ENCODE measurements at regions not wholly inside any gene's neighbourhood (a gene's known extent, or its start where the extent isn't known, plus 50 kb on each side); places are given as distances from the start of the nearest gene placed in this dataset.
A peak's percentile ranks its signal among the peaks of the same experiment; 100 is the strongest.

DNA sequence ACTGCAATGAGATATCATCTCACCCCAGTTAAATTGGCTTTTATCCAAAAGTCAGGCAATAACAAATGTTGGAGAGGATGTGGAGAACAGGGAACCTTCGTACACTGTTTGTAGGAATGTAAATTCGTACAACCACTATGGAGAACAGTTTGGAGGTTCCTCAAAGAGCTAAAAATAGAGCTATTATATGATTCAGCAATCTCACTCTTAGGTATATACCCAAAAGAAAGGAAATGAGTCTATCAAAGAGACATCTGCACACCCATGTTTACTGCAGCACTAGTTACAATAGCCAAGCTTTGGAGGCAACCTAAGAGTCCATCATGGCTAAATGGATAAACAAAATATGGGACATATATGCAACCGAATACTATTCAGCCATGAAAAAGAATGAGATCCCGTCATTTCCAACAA is 68.0 kb upstream of the HES1 start:
- no peak for DNase-seq (ENCODE audit: low spot score)

DNA sequence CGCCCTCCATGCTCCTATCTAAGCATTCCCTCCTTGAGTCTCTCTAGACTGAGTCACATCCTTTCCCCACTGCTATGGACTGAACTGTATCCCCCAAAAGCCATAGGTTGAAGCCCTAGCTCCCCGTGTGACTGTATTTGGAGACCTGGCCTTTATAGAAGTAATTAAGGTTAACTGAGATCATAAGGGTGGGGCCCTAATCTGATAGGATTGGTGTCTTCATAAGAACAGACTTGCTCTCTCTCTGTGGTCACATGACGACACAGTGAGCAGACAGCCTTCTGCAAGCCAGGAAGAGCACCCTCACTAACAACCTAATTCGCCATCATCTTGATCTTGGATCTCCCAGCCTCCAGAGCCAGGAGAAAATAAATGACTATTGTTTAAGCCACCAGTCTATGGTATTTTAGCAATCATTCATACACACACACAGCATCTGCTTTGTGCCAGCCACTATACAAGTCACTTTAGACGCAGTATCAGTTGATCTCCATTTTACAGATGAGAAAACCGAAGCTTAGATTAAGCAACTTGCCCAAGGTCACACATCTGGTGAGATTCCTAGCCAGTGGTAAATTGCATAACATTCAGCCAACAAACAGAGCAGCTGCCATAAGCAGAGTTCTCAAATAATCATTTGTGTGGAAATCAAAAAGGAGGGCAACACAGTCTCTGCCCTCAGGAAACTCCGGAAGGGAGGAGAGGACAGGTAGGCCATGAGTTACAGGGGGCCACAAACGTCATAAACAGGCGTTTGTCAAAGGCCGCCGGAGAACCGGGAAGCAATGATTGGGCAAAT is 66.3 kb upstream of the HES1 start:
- peak; percentile 9 for DNase-seq (ENCODE audit: low spot score)

DNA sequence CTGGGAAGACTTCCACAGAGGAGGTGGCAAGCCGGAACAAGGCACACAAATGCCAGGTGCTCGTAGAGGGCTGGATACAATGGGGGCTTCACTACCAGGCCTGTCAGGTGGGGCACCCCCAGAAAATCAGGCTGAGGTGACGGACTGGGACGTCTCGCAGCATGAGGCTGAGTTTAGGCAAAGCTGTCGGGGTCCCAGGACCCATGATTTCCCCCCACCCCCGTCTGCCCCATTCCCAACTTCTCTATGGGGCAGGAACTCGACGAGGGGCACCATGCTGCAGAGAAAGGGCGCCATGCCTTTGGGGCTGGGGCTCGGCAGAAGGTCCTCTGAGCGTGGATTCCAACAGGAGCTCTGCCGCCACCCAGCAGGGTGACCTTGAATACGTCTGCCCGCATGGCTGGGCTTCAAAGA is 65.7 kb upstream of the HES1 start:
- no peak for DNase-seq (ENCODE audit: low spot score)

DNA sequence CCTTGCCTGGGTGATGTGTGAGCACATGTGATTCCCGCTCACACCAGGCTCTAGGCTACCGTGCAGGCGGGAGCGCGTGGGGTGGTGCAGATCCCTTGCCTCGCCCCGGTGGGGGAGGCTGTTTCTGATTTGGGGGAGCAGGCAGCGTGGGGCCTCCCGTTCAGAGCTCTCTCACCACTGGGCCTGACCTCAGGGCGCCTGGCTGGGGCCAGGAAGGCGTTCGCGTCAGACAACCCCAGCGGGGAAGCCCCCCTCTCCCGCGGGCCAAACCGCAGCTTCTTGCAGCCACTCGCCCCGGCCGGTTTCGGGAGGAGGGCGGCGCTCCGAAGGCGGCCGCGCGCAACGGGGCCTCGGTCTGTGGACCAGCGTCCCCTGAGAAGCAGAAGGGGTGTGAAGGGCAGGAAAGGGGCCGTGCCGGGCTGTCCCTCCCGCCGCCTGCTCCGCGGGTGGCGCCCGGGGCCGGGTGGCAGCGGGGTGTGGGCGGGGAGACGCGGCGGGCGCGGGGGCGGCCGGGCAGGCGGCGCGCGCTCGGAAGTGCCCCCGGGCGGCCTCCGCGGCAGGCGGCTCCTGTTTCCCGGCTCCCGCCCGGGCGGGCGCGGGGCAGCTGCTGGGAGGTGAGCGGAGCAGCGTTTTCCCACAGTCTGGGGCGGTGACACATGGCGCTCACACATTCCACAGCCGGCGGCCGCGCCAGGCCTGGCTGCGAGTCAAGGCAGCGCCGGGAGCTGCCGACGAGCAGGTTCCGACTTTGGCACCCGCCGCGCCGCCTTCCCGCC is 65.1 kb upstream of the HES1 start:
- DNase-seq (ENCODE audit: low spot score), result peak; percentile 81

DNA sequence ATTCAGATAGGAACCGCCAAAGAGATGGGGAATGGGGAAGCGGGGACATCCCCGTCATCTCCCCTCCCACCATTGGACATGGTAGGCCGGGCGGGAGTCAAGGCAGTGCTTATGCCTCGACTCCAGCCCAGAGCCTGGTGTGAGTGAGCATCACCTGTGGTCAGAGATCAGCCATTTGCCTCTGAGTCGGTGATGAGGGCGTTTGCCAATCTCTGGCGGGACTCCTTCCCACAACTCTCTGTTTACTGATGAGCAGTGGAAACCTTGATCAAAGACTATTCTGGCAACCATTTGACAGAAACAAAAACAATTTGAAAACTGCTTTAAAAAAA is 63.9 kb upstream of the HES1 start:
- DNase-seq (ENCODE audit: low spot score), result no peak

DNA sequence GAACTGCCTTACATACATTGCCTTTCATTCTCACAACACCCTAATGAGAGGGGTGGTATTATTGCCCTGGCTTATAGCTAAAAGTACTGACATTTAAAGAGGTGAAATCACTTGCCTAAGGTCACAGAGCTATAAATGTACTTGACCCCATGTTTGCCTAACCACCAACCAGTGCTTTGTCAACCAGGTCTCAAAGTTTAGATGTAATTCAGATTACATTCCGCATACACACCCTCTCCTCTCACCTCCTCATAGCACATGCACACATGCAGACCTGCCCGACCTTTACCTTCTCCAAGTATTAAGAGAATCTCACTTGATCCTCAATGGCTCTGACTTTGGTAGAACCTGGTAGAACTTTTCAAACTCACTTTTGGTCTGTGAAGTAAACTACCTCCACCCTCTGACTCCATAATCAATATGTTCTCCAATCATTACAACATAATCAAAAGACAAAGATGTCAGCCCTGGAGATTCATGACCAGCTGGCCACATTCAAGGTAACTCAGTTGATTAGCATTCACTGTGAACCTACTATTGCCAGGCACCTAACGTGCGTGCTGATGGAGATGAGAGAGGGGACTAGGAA is 63.2 kb upstream of the HES1 start:
- no peak for DNase-seq (ENCODE audit: low spot score)

DNA sequence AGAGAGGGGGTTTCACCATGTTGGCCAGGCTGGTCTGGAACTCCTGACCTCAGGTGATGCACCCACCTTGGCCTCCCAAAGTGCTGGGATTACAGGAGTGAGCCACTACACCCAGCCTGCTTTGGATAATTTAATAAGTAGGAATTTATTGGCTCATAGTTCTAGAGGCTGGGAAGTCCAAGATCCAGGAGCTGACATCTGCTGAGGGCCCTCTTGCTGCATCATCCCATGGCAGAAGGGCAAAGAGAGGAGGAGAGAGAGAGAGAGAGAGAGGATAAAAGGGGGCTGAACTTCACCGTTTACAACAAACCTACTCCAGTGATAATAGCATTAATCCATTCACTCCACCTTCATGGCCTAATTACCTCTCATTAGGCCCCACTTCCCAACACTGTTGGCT is 62.0 kb upstream of the HES1 start:
- DNase-seq (ENCODE audit: low spot score), result no peak

DNA sequence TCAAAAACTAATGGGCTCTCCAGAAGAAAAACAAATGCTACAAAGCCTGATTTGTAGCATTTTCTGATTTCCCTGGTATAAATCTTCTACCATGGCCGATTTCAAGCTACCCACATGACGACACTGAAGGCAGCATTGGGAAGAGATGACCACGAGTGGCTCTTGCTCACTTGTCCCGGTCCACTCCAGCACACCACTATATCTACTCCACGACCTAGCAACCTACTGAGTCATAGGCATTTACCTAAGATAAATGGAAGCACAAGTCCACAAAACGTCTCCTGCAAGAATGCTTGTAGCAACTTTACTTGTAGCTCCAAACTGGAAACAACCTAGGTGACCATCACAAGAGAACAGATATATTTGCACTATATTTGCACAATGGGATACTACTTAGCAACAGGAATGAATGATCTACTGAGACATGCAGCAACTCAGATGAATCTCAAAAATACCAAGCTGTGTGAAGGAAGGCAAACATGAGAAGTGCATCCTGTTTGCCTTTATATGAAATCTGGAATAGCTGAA is 60.8 kb upstream of the HES1 start:
- DNase-seq (ENCODE audit: low spot score), result no peak

DNA sequence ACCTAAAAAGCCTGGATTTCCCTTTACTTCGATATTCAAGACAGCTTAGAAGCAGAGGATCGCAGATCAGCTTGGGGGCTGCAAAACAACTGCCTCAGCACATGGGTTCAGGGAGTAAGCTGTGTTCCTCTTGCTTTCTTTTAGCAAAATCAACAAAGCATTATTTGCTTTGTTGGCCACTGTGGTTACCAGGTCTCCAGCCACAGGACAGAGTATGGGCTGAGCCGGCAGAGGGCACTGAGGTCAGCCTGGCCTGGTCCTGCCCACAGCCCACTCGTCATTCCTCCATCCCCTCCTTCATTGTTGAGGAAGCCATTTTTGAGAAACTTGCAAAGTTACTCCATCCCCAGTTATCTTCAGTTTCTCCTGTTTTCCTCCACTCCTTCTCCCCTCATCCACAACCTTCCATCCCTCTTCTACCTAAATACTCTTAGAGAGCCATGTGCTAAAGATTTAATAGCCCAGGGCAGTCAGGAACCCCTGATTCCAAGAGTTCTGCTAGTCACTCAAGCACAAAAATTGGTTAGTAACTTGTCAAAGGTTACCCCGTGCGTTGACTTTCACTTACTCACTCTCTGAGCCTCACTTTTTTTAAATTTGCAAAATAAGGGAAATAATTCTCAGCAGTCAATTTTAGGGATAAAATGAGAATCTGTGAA is 60.0 kb upstream of the HES1 start:
- no peak for DNase-seq (ENCODE audit: low spot score)

DNA sequence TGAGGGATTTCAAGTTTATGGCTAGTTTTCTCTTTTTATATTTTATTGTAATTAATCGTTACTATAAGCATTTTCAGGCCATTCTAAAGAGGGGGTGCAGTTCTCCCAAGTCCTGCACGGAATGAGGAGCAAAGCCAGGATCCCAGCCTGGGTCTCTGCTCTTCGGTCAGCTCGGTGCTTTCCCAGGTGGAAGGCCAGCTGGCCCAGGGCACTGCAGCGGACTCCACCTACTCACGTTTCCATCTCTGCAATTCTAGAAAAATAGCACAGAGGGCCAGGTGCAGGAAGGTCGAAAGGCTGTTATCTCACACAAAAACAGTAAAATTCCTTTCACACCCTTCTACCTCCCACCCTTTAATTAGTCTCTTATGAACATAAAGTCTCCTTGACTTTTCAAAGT is 59.5 kb upstream of the HES1 start:
- no peak for DNase-seq (ENCODE audit: low spot score)

DNA sequence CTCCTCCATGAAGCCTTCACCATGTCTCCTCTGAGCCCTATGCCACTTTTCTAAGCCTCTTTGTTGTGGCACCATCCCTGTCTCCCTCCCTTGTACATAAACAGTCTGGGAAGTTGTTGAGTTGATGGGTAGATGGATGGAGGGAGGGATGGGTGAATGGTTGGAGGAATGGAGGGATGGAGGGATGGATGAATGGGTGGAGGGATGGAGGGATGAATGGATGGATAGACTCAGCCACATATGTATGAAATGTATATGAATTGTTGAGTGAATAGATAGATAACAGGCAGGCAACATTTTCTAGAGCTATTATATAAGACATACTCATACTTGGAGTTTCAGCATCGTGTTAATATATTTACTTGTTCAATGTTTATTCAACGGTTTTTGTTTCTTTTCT is 58.3 kb upstream of the HES1 start:
- no peak for DNase-seq (ENCODE audit: low spot score)

DNA sequence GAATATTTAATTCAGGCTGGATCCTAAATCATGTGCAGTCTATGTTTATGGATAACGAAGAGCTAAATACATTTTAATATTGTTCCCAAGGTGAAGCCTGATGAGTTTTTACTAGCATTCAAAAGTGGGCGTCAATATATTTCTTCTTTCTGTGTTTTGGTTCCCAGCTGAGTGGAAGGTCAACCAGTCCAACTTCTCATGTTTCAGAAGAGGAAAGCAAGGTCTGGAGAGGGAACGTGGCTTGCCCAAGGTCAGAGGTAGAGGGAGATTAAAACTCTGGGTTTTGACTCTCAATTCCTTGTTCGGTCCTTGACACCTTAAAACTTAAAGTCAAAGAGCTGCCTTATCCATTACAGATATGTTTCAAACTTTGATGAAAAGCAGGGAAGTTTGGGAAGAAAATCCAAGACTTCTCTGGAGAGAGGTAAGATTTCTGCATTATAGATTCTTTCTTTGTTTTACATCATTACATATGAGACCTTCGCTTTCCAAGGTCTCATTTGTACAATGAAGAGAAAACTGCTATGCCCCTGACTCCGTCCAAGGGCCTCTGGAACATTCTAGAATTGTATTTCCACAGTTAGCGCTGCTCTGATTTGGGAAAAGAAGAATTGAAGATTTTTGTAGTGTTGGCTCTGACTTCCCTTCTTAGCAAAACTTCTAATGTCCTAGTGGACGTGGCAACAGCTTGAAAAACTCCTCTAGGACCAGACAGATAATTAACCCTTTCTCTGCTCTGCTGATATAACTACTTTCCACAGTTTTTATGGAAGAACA is 57.7 kb upstream of the HES1 start:
- DNase-seq (ENCODE audit: low spot score), result no peak

DNA sequence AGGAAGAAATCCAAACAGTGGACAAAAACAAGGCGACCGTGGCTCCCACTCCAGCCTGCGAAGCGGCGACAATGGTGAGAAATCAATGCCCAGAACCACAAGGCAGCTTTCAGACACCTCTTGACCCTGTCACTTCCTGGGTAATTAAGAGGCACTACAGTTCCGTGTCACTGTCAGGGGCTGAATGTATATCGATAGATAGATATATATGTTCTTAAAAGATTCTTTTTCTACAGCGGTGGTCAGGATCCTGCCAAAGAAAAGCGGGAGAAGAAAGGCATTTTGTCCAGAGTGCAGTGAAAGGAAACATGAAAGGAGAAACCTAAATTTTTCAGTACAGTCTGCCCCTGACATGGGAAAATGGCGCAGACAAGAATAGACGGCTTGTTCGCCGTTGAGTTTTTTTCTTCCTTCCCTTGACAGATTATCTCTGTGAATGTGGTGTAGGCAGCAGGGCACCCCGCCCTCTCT is 56.2 kb upstream of the HES1 start:
- no peak for DNase-seq (ENCODE audit: low spot score)

DNA sequence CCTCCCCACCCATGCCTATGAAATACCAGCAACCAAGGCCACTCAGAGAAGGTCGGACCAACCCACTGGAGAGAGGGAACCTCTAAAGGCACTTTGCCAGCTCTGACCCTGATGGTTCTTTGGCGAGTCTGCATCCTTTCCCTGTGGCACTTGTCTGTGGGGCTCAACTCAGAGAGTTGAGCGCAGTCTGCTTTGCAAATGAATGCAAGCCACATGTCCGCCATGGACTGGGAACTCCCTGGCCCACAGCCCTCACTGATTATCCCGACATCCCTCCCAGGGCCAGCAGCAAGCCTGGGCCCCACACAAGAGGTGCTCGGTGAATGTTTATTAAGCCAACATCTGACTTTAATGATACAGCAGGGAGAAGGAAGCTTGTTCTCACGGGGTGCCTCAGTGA is 55.5 kb upstream of the HES1 start:
- DNase-seq (ENCODE audit: low spot score), result no peak

DNA sequence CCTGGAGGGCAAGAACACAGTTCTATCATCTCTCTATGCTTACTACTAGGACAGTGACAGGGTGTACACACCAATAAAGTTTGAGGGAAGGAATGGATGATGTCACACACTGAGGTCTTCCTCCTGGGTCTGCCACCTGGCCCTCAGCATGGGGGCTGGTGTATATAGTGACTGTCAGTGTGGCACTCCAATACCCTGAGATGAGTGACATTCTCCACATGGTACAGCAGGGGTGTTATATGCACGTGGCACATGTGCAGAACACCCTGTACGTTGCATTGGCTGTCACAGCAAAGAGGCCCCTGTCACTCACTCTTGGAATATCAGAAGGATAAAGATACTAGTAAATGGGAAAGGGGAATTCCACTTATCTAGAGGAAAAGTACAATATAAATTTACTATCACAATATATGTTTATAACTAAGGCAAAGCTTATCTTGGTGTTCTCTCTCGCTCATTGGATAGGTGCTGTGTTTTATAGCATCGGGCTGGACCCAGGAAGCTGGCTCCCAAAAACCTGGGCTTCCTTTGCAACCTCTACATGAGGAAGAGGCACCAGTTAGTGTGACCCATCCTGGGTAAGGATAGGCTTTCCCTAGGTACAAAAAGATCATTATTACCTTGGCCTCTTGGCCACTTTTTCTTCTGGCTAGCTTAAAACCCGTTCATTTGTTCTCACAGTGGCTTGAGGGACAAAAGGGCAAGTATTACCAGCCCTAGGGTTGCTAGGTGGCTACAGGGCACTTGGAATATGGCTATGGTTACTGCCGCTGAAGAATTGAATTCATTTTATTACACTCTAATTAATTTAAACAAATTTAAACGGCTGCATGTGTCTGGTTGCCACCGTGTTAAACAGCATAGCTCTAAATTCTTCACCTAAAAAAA is 54.8 kb upstream of the HES1 start:
- DNase-seq (ENCODE audit: low spot score), result peak; percentile 26

DNA sequence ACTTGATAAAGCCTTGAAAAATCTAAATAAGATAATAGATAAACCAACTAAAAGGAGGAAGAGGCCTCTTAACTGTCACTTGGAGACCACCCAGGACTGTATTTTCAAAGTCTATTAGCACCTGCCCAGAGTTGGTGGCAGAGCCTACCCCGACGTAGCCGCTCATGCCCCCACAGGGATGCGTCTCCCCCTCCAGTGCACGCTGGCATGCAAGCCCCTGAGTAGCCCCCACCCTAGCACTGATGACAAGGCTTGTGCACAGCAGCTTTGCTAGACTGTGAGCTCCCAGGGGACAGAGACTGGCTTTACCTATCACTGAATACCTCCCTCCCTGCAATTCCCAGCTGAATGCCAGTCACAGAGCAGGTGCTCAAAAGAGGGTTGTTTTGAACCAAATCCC is 54.1 kb upstream of the HES1 start:
- no peak for DNase-seq (ENCODE audit: low spot score)

DNA sequence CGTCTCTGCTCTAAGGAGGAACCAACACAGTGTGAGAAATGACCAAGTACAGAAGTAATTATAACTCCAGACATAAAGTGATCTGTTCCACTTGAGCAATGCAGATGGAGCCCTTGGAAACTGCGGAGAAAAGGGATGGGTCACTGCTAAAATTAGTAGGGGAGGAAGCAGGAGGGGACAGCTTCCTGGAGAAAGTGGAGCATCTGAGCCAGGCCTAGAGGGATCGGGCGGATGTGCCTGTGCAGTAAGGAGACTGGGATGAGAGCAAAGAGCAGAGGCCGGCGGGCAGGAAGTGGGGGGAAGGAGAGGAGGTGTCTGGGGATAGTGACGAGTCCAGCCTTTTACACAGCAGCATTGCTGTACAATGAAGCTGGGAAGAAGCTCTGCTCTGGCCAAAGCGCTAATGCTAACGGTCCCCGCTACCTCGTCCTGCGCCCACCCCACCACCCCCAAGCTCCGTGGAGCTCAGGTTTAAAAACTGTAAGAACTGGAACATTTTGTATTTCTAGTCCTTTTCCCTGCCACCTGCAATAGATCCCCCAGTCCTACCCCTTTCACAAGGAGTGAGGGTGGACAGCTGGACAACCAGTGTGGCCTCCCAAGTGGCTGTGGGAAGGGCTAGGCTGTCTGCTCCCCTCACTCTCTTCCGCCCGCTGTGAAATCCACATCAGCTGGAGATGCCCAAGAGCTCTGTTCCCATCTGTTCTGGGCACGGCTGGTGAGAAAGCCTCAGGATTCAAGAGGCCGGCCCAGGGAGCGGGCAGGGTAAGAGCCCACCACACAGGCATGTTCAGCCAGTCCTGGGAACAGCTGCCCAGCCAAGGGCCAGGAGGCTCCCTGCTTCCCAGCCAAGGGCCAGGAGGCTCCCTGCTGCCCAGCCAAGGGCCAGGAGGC is 53.0 kb upstream of the HES1 start:
- DNase-seq (ENCODE audit: low spot score), result no peak

DNA sequence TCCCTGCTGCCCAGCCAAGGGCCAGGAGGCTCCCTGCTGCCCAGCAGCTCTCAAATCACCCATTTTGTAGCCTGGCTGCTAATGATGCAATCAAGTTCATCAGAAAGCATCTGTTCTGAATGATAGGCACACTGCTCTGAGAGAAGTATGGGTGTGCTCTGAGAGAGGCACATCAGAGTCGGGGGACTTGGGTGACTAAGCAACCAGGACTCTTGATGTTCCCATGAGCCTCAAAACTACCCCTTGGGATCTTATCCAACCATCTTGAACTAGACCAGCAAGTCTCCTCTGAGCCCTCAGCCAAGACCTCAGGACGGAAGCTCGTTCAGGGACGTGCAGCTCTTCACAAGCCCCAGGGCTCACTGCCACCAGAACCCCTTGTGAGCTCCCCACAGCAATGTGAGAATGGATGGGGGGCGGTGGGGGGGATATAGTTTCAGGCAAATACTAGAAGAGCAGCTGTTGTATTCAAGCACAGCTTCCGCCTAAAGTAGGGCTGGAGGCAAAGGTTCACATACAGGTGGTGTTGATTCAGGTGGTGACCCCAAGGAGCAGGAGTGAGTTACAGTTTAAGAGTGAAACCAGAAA is 52.2 kb upstream of the HES1 start:
- no peak for DNase-seq (ENCODE audit: low spot score)

DNA sequence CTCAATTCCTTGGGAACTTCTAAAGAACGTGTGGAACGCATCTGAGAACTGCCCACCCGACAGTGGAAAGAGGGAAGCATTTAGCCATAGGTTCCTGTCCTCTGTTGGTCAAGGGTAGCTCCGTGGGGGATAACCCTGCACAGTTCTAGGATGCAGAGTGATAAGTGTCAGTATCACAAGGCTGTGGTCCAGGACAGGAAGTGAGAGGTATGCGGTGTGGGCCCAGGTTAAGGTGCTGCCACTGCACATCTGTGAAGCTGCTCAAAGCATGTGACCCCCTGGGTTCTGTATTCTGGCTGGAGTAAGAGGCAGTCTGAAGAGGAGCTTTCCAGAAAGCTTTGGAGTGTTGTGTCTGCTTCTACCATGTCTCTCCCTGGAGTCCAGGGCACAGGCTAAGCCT is 51.7 kb upstream of the HES1 start:
- no peak for DNase-seq (ENCODE audit: low spot score)

All from NAMALWA (cell line).